GM23338 (cell line): ENCODE measurements at regions not wholly inside any gene's neighbourhood (a gene's known extent, or its start where the extent isn't known, plus 50 kb on each side); places are given as distances from the start of the nearest gene placed in this dataset.

Experiments
- ATAC-seq: fragments of 200-7000 bp; cut with Tn5 transposase; 3 replicates; pipeline ENCODE4 v1.9.1; 2020
- DNase-seq: peaks from one replicate; pipeline ENCODE4 v3.0.0-alpha.2; 2015; ENCODE audit warnings: low spot score
- H2AFZ ChIP-seq: fragments of 200-600 bp; sonication (generic); 2 replicates; pipeline ENCODE4 v1.8.0; 2016; ENCODE audit warnings: antibody characterized with exemption, mild to moderate bottlenecking, moderate library complexity
- H3F3A ChIP-seq: fragments of 200-600 bp; sonication (generic); replicated peaks from 2 replicates; pipeline ENCODE4 v1.8.0; 2017; ENCODE audit warnings: antibody characterized with exemption, mixed run types, low read depth
- H3K27ac ChIP-seq: fragments of 200-600 bp; sonication (generic); 2 replicates; pipeline ENCODE4 v1.6.1; 2016; ENCODE audit warnings: low read depth
- H3K27me3 ChIP-seq: fragments of 200-600 bp; sonication (generic); 2 replicates; pipeline ENCODE4 v1.8.0; 2016; ENCODE audit warnings: mild to moderate bottlenecking, mixed run types, moderate library complexity; ENCODE audit not compliant: insufficient read depth
- H3K36me3 ChIP-seq: fragments of 200-600 bp; sonication (generic); 2 replicates; pipeline ENCODE4 v1.8.0; 2016; ENCODE audit warnings: mild to moderate bottlenecking; ENCODE audit not compliant: insufficient read depth
- H3K4me1 ChIP-seq: fragments of 200-600 bp; sonication (generic); 2 replicates; pipeline ENCODE4 v1.8.0; 2016; ENCODE audit warnings: mild to moderate bottlenecking, moderate library complexity; ENCODE audit not compliant: insufficient read depth
- H3K4me2 ChIP-seq: fragments of 200-600 bp; sonication (generic); 2 replicates; pipeline ENCODE4 v1.7.1; 2017; ENCODE audit warnings: mixed run types
- H3K4me3 ChIP-seq: fragments of 200-600 bp; sonication (generic); 2 replicates; pipeline ENCODE4 v1.6.1; 2016; ENCODE audit warnings: mixed run types
- H3K79me2 ChIP-seq: fragments of 200-600 bp; sonication (generic); replicated peaks from 2 replicates; pipeline ENCODE4 v1.8.0; 2017; ENCODE audit warnings: mild to moderate bottlenecking; ENCODE audit not compliant: insufficient read depth
- H3K9me2 ChIP-seq: fragments of 200-600 bp; sonication (generic); 2 replicates; pipeline ENCODE4 v1.8.0; 2017; ENCODE audit not compliant: insufficient read depth
- H4K20me1 ChIP-seq: fragments of 200-600 bp; sonication (generic); replicated peaks from 2 replicates; pipeline ENCODE4 v1.8.0; 2017; ENCODE audit warnings: mild to moderate bottlenecking; ENCODE audit not compliant: insufficient read depth
- H3K27ac Mint-ChIP-seq: 2 replicates; pipeline ENCODE4 v1.8.0; 2020; ENCODE audit warnings: inconsistent platforms, mild to moderate bottlenecking, moderate library complexity, mixed read lengths
- H3K27me3 Mint-ChIP-seq: 3 replicates; pipeline ENCODE4 v1.8.0; 2022; ENCODE audit warnings: low read depth, mild to moderate bottlenecking, moderate library complexity, mixed read lengths, inconsistent platforms; ENCODE audit not compliant: insufficient read depth, poor library complexity
- H3K36me3 Mint-ChIP-seq: 3 replicates; pipeline ENCODE4 v1.8.0; 2021; ENCODE audit warnings: low read depth, mild to moderate bottlenecking, inconsistent platforms, moderate library complexity, mixed read lengths
- H3K4me1 Mint-ChIP-seq: 3 replicates; pipeline ENCODE4 v1.8.0; 2020; ENCODE audit warnings: mild to moderate bottlenecking, inconsistent platforms, mixed read lengths
- H3K4me3 Mint-ChIP-seq: 3 replicates; pipeline ENCODE4 v1.8.0; 2021; ENCODE audit warnings: moderate library complexity, mild to moderate bottlenecking, inconsistent platforms, mixed read lengths
- H3K9me3 Mint-ChIP-seq: 3 replicates; pipeline ENCODE4 v1.8.0; 2020; ENCODE audit warnings: moderate library complexity, mild to moderate bottlenecking, inconsistent platforms, mixed read lengths
- CREB1 ChIP-seq: fragments of 250-450 bp; sonication (Bioruptor Pico); IDR thresholded peaks from 2 replicates; pipeline ENCODE4 v1.5.0; 2020; ENCODE audit warnings: low read depth, mild to moderate bottlenecking, moderate library complexity
- NANOG ChIP-seq: IDR thresholded peaks from 2 replicates; pipeline ENCODE4 v1.6.1; 2016; ENCODE audit warnings: antibody characterized with exemption, borderline replicate concordance
- POLR2AphosphoS5 ChIP-seq: IDR thresholded peaks from 2 replicates; pipeline ENCODE4 v1.6.1; 2016; ENCODE audit warnings: antibody characterized with exemption, low read depth
- ZNF114 ChIP-seq: fragments of 250-450 bp; sonication (Bioruptor Pico); IDR thresholded peaks from 2 replicates; pipeline ENCODE4 v1.5.0; 2020; ENCODE audit warnings: mild to moderate bottlenecking, moderate library complexity
- ZNF331 ChIP-seq: fragments of 250-450 bp; sonication (Bioruptor Pico); IDR thresholded peaks from 2 replicates; pipeline ENCODE4 v1.5.0; 2020; ENCODE audit warnings: low read depth, mild to moderate bottlenecking, moderate library complexity
- TF ChIP-seq, protein P1 (sequence below): IDR thresholded peaks from one replicate; pipeline ENCODE4 v1.6.1; 2018; ENCODE audit warnings: antibody characterized with exemption; ENCODE audit not compliant: unreplicated experiment
- TF ChIP-seq, protein P2 (sequence below): fragments of 250-450 bp; sonication (Bioruptor Pico); IDR thresholded peaks from 2 replicates; pipeline ENCODE4 v1.5.0; 2020; ENCODE audit warnings: mild to moderate bottlenecking, moderate library complexity
- TF ChIP-seq, protein P3 (sequence below), 2 experiments: fragments of 200-600 bp in 1 of 2; sonication (generic) in 1 of 2; conservative IDR thresholded peaks; 2 replicates each; pipeline versions ENCODE4 v1.5.1 to v1.6.1; 2016 to 2017; ENCODE audit warnings: antibody characterized with exemption in 2 of 2, low read depth in 2 of 2, mild to moderate bottlenecking in 2 of 2, moderate library complexity in 1 of 2

DNA sequence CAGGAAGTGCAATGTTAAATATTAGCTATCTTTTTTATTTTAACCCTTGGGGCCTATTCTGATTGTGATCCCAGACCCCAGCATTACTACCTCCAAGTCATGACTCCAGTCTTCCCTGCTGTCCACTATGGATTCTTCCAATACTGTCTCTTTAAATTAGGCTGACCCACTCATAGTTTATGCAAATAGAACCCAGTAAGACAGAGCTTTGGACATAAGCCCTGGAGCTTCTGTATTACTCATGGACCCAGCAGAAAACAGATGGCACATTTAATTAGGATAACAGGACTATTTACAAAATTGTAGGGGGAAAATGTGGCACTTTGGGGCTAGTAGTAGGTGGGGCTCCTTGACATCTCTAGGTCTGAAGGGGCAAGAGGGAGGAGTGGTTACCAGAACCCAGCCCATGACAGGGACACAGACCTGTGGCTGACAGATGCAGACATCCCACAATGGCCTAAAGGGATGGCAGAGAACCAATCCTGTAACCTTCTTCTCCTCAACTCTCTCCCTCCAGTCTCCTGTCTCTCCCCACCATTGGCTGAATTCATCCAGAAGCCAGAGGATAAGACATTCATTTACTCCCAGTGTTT is 233.5 kb downstream of the OMA1 start:
- no peaks in the 10 kb centered on the region for H3K27me3 Mint-ChIP-seq
- H3K4me2 ChIP-seq: no peak overlapping the region
- H3K36me3 ChIP-seq: no peaks in the 10 kb centered on the region
- no peak overlapping the region for H3K4me3 ChIP-seq
- H3K4me1 ChIP-seq: peaks cover 14% of the 10 kb centered on the region
- no peaks in the 10 kb centered on the region for H3K79me2 ChIP-seq
- no peak overlapping the region for H3K27ac Mint-ChIP-seq
- H2AFZ ChIP-seq: no peak overlapping the region
- H3K27me3 ChIP-seq: no peaks in the 10 kb centered on the region
- H3K27ac ChIP-seq: no peak overlapping the region
- H3F3A ChIP-seq: no peaks in the 10 kb centered on the region
- peaks cover 6% of the 10 kb centered on the region; the same call in 1 of the 2 replicates for H3K9me2 ChIP-seq
- H4K20me1 ChIP-seq: no peaks in the 10 kb centered on the region
- peaks cover 18% of the 10 kb centered on the region for H3K4me1 Mint-ChIP-seq
- ATAC-seq: no peak
- DNase-seq: no peak
- no peaks in the 10 kb centered on the region for H3K9me3 Mint-ChIP-seq
- H3K36me3 Mint-ChIP-seq: no peaks in the 10 kb centered on the region
- TF ChIP-seq, protein P1, sequence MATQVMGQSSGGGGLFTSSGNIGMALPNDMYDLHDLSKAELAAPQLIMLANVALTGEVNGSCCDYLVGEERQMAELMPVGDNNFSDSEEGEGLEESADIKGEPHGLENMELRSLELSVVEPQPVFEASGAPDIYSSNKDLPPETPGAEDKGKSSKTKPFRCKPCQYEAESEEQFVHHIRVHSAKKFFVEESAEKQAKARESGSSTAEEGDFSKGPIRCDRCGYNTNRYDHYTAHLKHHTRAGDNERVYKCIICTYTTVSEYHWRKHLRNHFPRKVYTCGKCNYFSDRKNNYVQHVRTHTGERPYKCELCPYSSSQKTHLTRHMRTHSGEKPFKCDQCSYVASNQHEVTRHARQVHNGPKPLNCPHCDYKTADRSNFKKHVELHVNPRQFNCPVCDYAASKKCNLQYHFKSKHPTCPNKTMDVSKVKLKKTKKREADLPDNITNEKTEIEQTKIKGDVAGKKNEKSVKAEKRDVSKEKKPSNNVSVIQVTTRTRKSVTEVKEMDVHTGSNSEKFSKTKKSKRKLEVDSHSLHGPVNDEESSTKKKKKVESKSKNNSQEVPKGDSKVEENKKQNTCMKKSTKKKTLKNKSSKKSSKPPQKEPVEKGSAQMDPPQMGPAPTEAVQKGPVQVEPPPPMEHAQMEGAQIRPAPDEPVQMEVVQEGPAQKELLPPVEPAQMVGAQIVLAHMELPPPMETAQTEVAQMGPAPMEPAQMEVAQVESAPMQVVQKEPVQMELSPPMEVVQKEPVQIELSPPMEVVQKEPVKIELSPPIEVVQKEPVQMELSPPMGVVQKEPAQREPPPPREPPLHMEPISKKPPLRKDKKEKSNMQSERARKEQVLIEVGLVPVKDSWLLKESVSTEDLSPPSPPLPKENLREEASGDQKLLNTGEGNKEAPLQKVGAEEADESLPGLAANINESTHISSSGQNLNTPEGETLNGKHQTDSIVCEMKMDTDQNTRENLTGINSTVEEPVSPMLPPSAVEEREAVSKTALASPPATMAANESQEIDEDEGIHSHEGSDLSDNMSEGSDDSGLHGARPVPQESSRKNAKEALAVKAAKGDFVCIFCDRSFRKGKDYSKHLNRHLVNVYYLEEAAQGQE: no peak
- TF ChIP-seq POLR2AphosphoS5 (no peak), CREB1 (CRISPR knock-in tag) (no peak), ZNF331 (CRISPR knock-in tag) (no peak), NANOG (no peak), ZNF114 (CRISPR knock-in tag) (no peak)
- TF ChIP-seq, protein P2, sequence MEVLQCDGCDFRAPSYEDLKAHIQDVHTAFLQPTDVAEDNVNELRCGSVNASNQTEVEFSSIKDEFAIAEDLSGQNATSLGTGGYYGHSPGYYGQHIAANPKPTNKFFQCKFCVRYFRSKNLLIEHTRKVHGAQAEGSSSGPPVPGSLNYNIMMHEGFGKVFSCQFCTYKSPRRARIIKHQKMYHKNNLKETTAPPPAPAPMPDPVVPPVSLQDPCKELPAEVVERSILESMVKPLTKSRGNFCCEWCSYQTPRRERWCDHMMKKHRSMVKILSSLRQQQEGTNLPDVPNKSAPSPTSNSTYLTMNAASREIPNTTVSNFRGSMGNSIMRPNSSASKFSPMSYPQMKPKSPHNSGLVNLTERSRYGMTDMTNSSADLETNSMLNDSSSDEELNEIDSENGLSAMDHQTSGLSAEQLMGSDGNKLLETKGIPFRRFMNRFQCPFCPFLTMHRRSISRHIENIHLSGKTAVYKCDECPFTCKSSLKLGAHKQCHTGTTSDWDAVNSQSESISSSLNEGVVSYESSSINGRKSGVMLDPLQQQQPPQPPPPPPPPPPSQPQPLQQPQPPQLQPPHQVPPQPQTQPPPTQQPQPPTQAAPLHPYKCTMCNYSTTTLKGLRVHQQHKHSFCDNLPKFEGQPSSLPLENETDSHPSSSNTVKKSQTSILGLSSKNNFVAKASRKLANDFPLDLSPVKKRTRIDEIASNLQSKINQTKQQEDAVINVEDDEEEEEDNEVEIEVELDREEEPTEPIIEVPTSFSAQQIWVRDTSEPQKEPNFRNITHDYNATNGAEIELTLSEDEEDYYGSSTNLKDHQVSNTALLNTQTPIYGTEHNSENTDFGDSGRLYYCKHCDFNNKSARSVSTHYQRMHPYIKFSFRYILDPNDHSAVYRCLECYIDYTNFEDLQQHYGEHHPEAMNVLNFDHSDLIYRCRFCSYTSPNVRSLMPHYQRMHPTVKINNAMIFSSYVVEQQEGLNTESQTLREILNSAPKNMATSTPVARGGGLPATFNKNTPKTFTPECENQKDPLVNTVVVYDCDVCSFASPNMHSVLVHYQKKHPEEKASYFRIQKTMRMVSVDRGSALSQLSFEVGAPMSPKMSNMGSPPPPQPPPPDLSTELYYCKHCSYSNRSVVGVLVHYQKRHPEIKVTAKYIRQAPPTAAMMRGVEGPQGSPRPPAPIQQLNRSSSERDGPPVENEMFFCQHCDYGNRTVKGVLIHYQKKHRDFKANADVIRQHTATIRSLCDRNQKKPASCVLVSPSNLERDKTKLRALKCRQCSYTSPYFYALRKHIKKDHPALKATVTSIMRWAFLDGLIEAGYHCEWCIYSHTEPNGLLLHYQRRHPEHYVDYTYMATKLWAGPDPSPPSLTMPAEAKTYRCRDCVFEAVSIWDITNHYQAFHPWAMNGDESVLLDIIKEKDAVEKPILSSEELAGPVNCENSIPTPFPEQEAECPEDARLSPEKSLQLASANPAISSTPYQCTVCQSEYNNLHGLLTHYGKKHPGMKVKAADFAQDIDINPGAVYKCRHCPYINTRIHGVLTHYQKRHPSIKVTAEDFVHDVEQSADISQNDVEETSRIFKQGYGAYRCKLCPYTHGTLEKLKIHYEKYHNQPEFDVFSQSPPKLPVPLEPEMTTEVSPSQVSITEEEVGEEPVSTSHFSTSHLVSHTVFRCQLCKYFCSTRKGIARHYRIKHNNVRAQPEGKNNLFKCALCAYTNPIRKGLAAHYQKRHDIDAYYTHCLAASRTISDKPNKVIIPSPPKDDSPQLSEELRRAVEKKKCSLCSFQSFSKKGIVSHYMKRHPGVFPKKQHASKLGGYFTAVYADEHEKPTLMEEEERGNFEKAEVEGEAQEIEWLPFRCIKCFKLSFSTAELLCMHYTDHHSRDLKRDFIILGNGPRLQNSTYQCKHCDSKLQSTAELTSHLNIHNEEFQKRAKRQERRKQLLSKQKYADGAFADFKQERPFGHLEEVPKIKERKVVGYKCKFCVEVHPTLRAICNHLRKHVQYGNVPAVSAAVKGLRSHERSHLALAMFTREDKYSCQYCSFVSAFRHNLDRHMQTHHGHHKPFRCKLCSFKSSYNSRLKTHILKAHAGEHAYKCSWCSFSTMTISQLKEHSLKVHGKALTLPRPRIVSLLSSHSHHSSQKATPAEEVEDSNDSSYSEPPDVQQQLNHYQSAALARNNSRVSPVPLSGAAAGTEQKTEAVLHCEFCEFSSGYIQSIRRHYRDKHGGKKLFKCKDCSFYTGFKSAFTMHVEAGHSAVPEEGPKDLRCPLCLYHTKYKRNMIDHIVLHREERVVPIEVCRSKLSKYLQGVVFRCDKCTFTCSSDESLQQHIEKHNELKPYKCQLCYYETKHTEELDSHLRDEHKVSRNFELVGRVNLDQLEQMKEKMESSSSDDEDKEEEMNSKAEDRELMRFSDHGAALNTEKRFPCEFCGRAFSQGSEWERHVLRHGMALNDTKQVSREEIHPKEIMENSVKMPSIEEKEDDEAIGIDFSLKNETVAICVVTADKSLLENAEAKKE (CRISPR knock-in tag): no peak
- TF ChIP-seq, protein P3, sequence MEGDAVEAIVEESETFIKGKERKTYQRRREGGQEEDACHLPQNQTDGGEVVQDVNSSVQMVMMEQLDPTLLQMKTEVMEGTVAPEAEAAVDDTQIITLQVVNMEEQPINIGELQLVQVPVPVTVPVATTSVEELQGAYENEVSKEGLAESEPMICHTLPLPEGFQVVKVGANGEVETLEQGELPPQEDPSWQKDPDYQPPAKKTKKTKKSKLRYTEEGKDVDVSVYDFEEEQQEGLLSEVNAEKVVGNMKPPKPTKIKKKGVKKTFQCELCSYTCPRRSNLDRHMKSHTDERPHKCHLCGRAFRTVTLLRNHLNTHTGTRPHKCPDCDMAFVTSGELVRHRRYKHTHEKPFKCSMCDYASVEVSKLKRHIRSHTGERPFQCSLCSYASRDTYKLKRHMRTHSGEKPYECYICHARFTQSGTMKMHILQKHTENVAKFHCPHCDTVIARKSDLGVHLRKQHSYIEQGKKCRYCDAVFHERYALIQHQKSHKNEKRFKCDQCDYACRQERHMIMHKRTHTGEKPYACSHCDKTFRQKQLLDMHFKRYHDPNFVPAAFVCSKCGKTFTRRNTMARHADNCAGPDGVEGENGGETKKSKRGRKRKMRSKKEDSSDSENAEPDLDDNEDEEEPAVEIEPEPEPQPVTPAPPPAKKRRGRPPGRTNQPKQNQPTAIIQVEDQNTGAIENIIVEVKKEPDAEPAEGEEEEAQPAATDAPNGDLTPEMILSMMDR (conservative IDR thresholded peaks at IDR 0.05; ENCODE audit: low read depth in 2 of 2): no peak
- H3K4me3 Mint-ChIP-seq: no peak overlapping the region
